Thyroid gland (tissue), 4 donors: ENCODE measurements at regions not wholly inside any gene's neighbourhood (a gene's known extent, or its start where the extent isn't known, plus 50 kb on each side); places are given as distances from the start of the nearest gene placed in this dataset.

ENCODE experiments used
- DNase-seq, 2 donors: peaks; one replicate each; pipeline ENCODE4 v3.0.0-alpha.2; 2019
- H3K27ac ChIP-seq, 3 donors: fragments of 200-600 bp; sonication (generic); 1 replicate in 2 of 3; 2 replicates in 1 of 3; pipeline ENCODE4 v1.5.1; 2016 to 2019; ENCODE audit warnings: mild to moderate bottlenecking in 1 of 3, moderate library complexity in 1 of 3
- H3K27me3 ChIP-seq: fragments of 200-600 bp; sonication (generic); one replicate; pipeline ENCODE4 v1.5.1; 2019
- H3K36me3 ChIP-seq, 2 donors: fragments of 200-600 bp; sonication (generic); one replicate each; pipeline ENCODE4 v1.5.1; 2016 to 2019
- H3K4me1 ChIP-seq, 2 donors: fragments of 200-600 bp; sonication (generic); one replicate each; pipeline ENCODE4 v1.5.1; 2017 to 2019
- H3K4me3 ChIP-seq, 3 donors: fragments of 200-600 bp; sonication (generic); replicated peaks in 1 of 3; 1 replicate in 2 of 3; 2 replicates in 1 of 3; pipeline ENCODE4 v1.5.1; 2016; ENCODE audit warnings: mild to moderate bottlenecking in 1 of 3
- H3K9me3 ChIP-seq: fragments of 200-600 bp; sonication (generic); one replicate; pipeline ENCODE4 v1.5.1; 2017
- CTCF ChIP-seq, 6 experiments: fragments of 200-600 bp in 3 of 6; fragments of 450-650 bp in 3 of 6; sonication (generic) in 3 of 6; IDR thresholded peaks; one replicate each; pipeline ENCODE4 v1.5.1; 2016 to 2019; ENCODE audit warnings: antibody characterized with exemption in 6 of 6, mild to moderate bottlenecking in 2 of 6, inconsistent platforms in 1 of 6, moderate library complexity in 1 of 6
- POLR2A ChIP-seq, 2 donors: fragments of 450-650 bp; IDR thresholded peaks; one replicate each; pipeline ENCODE4 v1.6.1; 2017; ENCODE audit warnings: antibody characterized with exemption in 2 of 2, mild to moderate bottlenecking in 2 of 2, moderate library complexity in 1 of 2
- WGBS, 2 donors: methylation state at CpG; one replicate each; pipeline ENCODE4 v1.1.5; 2017; 5-methylcytosine and 5-hydroxymethylcytosine counted together
- intact Hi-C: fragments of 100-400 bp; cut with DNase I; formaldehyde crosslinking; loops from one replicate; pipeline ENCODE4 v1.15.1; 2023

DNA sequence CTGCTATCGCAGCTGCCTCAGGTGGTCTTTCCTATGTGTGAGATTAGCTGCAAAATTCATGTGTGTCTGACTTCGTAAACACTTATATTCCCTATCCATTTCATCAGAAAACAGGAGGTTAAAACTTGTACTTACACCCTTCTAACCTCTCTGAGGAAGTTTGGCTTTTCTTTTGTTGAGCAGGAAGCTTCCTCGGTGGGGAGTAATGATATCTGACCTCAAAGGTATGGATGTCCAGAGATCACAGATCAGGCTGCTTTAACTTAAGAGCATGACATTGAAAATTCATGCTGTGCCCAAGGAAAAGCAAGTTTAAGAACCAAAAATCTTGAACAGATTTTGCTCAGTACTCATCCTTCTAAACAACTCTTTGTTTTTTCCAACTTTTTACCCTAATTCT, 429.1 kb downstream of the STIM2 start:
- H3K27ac ChIP-seq: no peak overlapping the region
- H3K9me3 ChIP-seq: no peaks in the 10 kb centered on the region
- H3K4me1 ChIP-seq: no peaks in the 10 kb centered on the region
- H3K27me3 ChIP-seq: no peaks in the 10 kb centered on the region
- intact Hi-C loops: no loop called here
- no peak for DNase-seq
- H3K4me3 ChIP-seq: no peak overlapping the region
- WGBS, 2 donors: 56 to 62% methylated on average over 3 of the region's 3 CpGs
- no peaks in the 10 kb centered on the region for H3K36me3 ChIP-seq
- no peak for TF ChIP-seq CTCF (IDR thresholded peaks at IDR 0.05)
- no peak for TF ChIP-seq POLR2A (IDR thresholded peaks at IDR 0.05)

DNA sequence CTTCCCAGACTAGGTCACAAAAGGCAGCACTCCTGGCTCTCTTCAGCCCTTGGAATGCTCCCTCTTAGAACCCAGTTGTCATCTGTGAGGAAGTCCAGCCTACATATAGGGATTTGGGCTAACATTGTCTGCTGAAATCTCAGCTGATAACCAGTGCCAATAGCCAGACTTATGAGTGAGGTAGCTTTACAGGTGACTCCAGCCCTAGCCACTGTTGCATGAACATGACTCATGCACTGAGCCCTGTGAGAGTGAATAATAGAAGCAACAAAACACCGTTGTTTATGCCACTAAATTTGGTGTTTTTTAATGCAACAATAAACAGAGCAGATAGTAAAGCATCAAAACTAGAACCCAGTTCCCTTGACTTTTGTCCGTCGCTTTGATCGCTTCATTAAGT, 433.2 kb downstream of the STIM2 start:
- WGBS, 2 donors: 72 to 82% methylated on average over 4 of the region's 4 CpGs
- no peaks in the 10 kb centered on the region for H3K4me1 ChIP-seq
- H3K27me3 ChIP-seq: no peaks in the 10 kb centered on the region
- H3K27ac ChIP-seq: no peak overlapping the region
- DNase-seq: no peak
- intact Hi-C loops: no loop called here
- H3K4me3 ChIP-seq: no peak overlapping the region
- H3K36me3 ChIP-seq: no peaks in the 10 kb centered on the region
- H3K9me3 ChIP-seq: no peaks in the 10 kb centered on the region
- no peak for TF ChIP-seq CTCF (IDR thresholded peaks at IDR 0.05)
- no peak for TF ChIP-seq POLR2A (IDR thresholded peaks at IDR 0.05)

DNA sequence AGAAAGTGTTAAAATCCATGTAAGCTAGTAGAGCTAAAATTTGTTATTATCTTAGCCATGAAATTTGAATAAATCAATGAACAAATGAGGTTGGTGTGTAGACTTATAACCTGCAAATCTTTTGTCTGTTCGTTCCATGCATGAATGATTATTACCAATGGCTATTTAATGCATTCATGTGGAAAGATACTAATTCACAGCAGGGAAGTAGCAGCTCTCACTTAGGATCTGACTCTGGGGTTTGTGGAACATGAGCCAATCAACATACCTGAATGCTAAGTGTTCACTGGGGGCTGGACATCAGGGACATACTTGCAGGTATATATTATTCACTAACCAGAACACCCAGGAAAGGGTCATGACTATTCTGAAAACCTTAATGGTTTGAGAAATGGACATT, 444.1 kb downstream of the STIM2 start:
- H3K4me3 ChIP-seq: no peak overlapping the region
- H3K27me3 ChIP-seq: no peaks in the 10 kb centered on the region
- TF ChIP-seq POLR2A (IDR thresholded peaks at IDR 0.05): no peak
- no peak for TF ChIP-seq CTCF (IDR thresholded peaks at IDR 0.05)
- 61 to 65% methylated on average over 1 of the region's 1 CpG for WGBS, 2 donors
- no peak for DNase-seq
- intact Hi-C loops: no loop called here
- H3K27ac ChIP-seq: no peak overlapping the region
- H3K4me1 ChIP-seq: no peaks in the 10 kb centered on the region
- no peaks in the 10 kb centered on the region for H3K9me3 ChIP-seq
- H3K36me3 ChIP-seq: no peaks in the 10 kb centered on the region

GRCh38 chr4:27305246-27305645, 444.6 kb downstream of the STIM2 start:
- TF ChIP-seq CTCF (IDR thresholded peaks at IDR 0.05): no peak
- TF ChIP-seq POLR2A (IDR thresholded peaks at IDR 0.05): no peak
- intact Hi-C loops: no loop called here
- Histone ChIP-seq H3K27me3 (no peaks in the 10 kb centered on the region), H3K27ac (no peak overlapping the region), H3K36me3 (no peaks in the 10 kb centered on the region), H3K4me3 (no peak overlapping the region), H3K9me3 (no peaks in the 10 kb centered on the region), H3K4me1 (no peaks in the 10 kb centered on the region)
- WGBS, 2 donors: 0% methylated on average over 1 of the region's 1 CpG
- DNase-seq: no peak

GRCh38 chr4:27308379-27308778, 447.7 kb downstream of the STIM2 start:
- no peaks in the 10 kb centered on the region for H3K4me1 ChIP-seq
- intact Hi-C loops: no loop called here
- no peaks in the 10 kb centered on the region for H3K9me3 ChIP-seq
- no peak overlapping the region for H3K27ac ChIP-seq
- TF ChIP-seq POLR2A (IDR thresholded peaks at IDR 0.05) (no peak), CTCF (IDR thresholded peaks at IDR 0.05) (no peak)
- no peaks in the 10 kb centered on the region for H3K36me3 ChIP-seq
- H3K4me3 ChIP-seq: no peak overlapping the region
- no peaks in the 10 kb centered on the region for H3K27me3 ChIP-seq
- DNase-seq: no peak
- WGBS, 2 donors: 44 to 48% methylated on average over 6 of the region's 6 CpGs
